ENCODE measurements at regions not wholly inside any gene's neighbourhood (a gene's known extent, or its start where the extent isn't known, plus 50 kb on each side); places are given as distances from the start of the nearest gene placed in this dataset.
A peak's percentile ranks its signal among the peaks of the same experiment; 100 is the strongest.
"Not testable (repeated sequence)": the region's sequence is repeated elsewhere in the genome, so short reads cannot be mapped to it uniquely, and the experiment has no call there.

DNA sequence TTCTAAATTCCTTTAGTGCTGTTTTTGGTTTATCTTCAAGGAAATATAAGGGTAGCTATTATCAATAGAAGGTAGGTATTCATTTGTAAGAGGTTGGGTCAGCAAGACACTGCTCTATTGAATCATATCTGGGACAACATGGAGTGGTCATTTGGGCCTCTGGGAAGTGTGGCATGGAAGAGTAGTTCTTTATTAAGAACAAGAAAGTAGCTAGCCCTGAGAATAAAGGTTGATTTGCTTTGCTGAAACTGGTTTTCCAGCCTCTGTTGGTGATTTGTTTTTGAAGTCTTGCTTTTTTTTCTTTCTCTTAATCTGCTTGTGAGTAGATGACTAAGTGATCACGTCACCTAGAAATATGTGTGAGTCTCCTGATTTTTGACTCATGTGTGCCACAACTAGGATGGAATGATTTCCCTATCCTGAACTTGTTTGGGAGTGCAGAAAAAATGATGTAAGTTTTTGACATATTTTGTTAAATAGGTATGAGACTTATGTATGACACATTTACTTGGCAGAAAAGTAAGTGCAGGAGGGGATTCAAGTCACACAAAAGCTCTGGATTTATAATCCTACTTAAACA lies 381.8 kb downstream of the CENPW start:
- DNase-seq (ENCODE audit: low read depth), result peak; percentile 94
- no peak overlapping the region for H3K4me3 ChIP-seq (ENCODE audit: low read depth, low read length)
- TF ChIP-seq CTCF (conservative IDR thresholded peaks at IDR 0.05; ENCODE audit: low read depth, low read length), result no peak

DNA sequence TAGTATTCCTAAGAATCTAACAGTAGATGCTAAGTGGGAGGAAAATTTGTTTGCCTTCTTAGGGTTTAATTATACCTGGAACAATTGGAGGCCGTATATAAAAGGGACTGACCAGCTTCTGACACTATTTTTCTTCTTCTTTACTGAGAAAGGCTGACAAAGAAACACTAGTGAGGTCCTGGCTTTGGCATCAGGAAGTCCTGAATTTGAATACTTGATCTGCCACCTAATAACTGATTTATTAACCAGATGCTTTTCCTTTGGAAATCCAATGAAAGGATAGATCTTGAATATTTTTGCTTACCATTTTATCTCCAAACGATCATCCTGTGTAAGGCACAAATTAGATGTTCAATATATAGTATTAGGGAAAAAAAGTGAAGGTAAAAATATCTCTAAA lies 382.5 kb downstream of the CENPW start:
- no peak overlapping the region for H3K4me3 ChIP-seq (ENCODE audit: low read depth, low read length)
- DNase-seq (ENCODE audit: low read depth), result no peak
- TF ChIP-seq CTCF (conservative IDR thresholded peaks at IDR 0.05; ENCODE audit: low read depth, low read length), result no peak

GRCh38 chr6:126723541-126724170 lies 383.7 kb downstream of the CENPW start:
- TF ChIP-seq CTCF (conservative IDR thresholded peaks at IDR 0.05; ENCODE audit: low read depth, low read length), result no peak
- DNase-seq (ENCODE audit: low read depth), result no peak

DNA sequence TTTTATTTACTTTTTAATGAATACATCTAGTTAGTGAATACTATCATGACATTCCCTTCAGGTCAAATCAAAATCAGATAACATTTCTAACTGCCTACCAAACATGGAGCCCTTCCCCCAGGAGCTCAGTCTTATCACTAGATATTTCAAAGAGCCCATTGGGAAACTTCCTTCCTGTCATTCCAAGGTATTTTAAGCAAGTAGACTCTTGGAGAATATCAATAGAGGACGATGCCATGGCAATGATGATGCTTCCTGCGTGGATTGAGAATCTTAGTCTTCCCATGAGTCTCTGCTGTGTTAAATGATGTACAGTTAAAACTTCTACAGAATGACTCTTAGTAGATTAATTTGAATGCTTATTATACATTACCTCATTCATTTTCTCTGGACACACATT lies 384.9 kb downstream of the CENPW start:
- TF ChIP-seq CTCF (conservative IDR thresholded peaks at IDR 0.05; ENCODE audit: low read depth, low read length), result no peak
- DNase-seq (ENCODE audit: low read depth), result no peak
- H3K4me3 ChIP-seq (ENCODE audit: low read depth, low read length), result no peak overlapping the region

More at GRCh38 chr6:126723541-126724170, 383.7 kb downstream of the CENPW start:
- H3K4me3 ChIP-seq (ENCODE audit: low read depth, low read length), result no peak overlapping the region

DNA sequence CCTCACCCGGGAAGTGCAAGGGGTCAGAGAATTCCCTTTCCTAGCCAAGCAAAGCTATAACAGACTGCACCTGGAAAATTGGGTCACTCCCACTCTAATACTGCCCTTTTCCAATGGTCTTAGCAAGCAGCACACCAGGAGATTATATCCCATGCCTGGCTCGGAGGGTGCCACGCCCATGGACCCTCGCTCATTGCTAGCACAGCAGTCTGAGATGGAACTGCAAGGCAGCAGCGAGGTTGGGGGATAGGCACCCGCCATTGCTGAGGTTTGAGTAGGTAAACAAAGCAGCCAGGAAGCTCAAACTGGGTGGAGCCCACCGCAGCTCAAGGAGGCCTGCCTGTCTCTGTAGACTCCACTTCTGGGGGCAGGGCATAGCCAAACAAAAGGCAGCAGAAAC lies 386.5 kb downstream of the CENPW start:
- not testable (repeated sequence) for H3K4me3 ChIP-seq (ENCODE audit: low read depth, low read length); DNase-seq (ENCODE audit: low read depth)

DNA sequence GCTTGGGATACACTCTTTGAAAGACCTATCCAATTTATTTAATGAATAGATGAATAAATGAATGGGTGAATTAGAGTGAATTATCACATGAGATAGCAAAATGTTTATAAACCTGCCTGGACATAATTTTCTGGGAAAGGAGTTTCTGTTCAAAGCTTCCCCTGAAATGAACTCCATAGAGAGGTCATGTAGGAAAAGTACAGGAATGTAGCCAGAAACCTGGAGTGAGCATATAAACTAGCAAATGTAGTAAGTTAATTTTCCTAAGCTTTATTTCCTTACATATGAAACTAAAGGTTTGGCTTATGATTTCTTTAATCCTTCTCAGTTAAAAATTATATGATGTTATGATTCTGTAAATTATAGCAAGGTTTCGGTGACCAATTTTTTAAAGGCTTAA lies 380.3 kb upstream of the RSPO3 start:
- DNase-seq (ENCODE audit: low read depth), result no peak

GRCh38 chr6:126738641-126739040 lies 379.8 kb upstream of the RSPO3 start:
- no peak for DNase-seq (ENCODE audit: low read depth)
- no peak for TF ChIP-seq CTCF (conservative IDR thresholded peaks at IDR 0.05; ENCODE audit: low read depth, low read length)
- H3K4me3 ChIP-seq (ENCODE audit: low read depth, low read length), result no peak overlapping the region

More for the DNA sequence above, 380.3 kb upstream of the RSPO3 start:
- TF ChIP-seq CTCF (conservative IDR thresholded peaks at IDR 0.05; ENCODE audit: low read depth, low read length), result no peak
- no peak overlapping the region for H3K4me3 ChIP-seq (ENCODE audit: low read depth, low read length)

Measured in choroid plexus epithelial cell (primary cell).